ENCODE measurements at regions not wholly inside any gene's neighbourhood (a gene's known extent, or its start where the extent isn't known, plus 50 kb on each side); places are given as distances from the start of the nearest gene placed in this dataset.

DNA sequence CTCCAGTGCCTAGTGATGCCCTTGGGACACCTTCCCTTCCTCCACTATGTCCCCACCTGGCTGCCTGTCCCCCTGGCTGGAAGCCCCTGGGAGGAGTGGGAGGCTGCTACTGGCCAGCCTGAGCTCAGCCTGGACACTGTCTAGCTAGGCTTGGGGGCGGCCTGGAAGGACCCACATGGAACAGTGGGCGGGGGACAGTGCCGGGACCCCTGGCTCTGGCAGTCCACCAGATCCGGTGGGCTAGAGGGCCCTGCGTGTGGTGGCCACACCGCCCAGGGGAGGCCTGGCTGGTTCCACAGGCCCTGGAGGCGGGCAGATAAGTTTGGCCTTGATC is 388.0 kb upstream of the TNRC6C start (continued):
- no peak for TF ChIP-seq CHD7 (IDR thresholded peaks at IDR 0.05; ENCODE audit: insufficient replicate concordance, low read length)
- TF ChIP-seq SUZ12 (IDR thresholded peaks at IDR 0.05; ENCODE audit: low read length), result no peak
